K562 (cell line): ENCODE measurements at regions not wholly inside any gene's neighbourhood (a gene's known extent, or its start where the extent isn't known, plus 50 kb on each side); places are given as distances from the start of the nearest gene placed in this dataset.

Source experiments
- BRCA1 ChIP-seq, 2 experiments: fragments of 450-650 bp in 1 of 2; sonication (generic) in 1 of 2; formaldehyde crosslinking in 1 of 2; IDR thresholded peaks; 2 replicates each; pipeline versions ENCODE4 v1.5.0 to v1.6.1; 2017 to 2020; ENCODE audit warnings: mild to moderate bottlenecking in 1 of 2, missing genetic modification reagents in 1 of 2
- EP300 ChIP-seq: IDR thresholded peaks from 2 replicates; pipeline ENCODE4 v1.6.1; 2012; ENCODE audit warnings: low read length, improper control_type of control experiment
- HCFC1 ChIP-seq: IDR thresholded peaks from 2 replicates; pipeline ENCODE4 v1.6.1; 2012; ENCODE audit warnings: low read depth, low read length, improper control_type of control experiment
- SIN3A ChIP-seq, 2 experiments: fragments of 150-350 bp in 1 of 2; IDR thresholded peaks; 2 replicates each; pipeline ENCODE4 v1.6.1; 2011 to 2016; ENCODE audit warnings: borderline replicate concordance in 2 of 2, low read depth in 2 of 2, low read length in 2 of 2, mild to moderate bottlenecking in 2 of 2, moderate library complexity in 2 of 2; ENCODE audit not compliant: control insufficient read depth in 1 of 2
- TGIF2 ChIP-seq: sonication (generic); formaldehyde crosslinking; IDR thresholded peaks from 2 replicates; pipeline ENCODE4 v1.8.1; 2022; ENCODE audit warnings: mild to moderate bottlenecking, missing genetic modification reagents, moderate library complexity
- TF ChIP-seq, protein P1 (sequence below), 3 experiments: IDR thresholded peaks in 2 of 3; conservative IDR thresholded peaks in 1 of 3; 2 replicates each; pipeline ENCODE4 v1.5.1; 2011 to 2012; ENCODE audit warnings: low read length in 3 of 3, mild to moderate bottlenecking in 3 of 3, control low read depth in 2 of 3, improper control_type of control experiment in 1 of 3, inconsistent platforms in 1 of 3, low read depth in 1 of 3, mixed read lengths in 1 of 3, moderate library complexity in 1 of 3; ENCODE audit not compliant: insufficient read depth in 2 of 3
- TF ChIP-seq, protein P2 (sequence below): sonication (generic); formaldehyde crosslinking; IDR thresholded peaks from 2 replicates; pipeline ENCODE4 v1.5.0; 2020; ENCODE audit warnings: missing genetic modification reagents

DNA sequence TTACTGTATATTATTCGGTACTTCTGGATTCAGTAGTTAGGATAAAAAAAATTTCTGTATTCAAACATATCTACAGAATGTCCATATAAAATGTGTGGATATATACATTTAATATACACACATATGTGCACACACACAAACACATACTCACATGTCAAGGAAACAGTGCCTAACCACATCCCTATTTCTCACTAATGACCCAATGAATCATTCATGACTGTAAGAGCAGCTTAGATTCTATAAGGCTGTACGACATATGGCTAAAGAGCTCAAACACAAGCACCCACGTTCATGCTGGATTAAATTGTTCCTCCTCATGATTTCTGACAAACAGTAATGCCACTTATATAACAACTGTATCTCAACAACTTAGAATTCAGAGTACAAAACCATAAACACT lies 457.3 kb downstream of the ADCYAP1 start:
- TF ChIP-seq, protein P1, sequence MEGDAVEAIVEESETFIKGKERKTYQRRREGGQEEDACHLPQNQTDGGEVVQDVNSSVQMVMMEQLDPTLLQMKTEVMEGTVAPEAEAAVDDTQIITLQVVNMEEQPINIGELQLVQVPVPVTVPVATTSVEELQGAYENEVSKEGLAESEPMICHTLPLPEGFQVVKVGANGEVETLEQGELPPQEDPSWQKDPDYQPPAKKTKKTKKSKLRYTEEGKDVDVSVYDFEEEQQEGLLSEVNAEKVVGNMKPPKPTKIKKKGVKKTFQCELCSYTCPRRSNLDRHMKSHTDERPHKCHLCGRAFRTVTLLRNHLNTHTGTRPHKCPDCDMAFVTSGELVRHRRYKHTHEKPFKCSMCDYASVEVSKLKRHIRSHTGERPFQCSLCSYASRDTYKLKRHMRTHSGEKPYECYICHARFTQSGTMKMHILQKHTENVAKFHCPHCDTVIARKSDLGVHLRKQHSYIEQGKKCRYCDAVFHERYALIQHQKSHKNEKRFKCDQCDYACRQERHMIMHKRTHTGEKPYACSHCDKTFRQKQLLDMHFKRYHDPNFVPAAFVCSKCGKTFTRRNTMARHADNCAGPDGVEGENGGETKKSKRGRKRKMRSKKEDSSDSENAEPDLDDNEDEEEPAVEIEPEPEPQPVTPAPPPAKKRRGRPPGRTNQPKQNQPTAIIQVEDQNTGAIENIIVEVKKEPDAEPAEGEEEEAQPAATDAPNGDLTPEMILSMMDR (IDR thresholded peaks at IDR 0.05 in 2 of 3, conservative IDR thresholded peaks at IDR 0.05 in 1 of 3; ENCODE audit: insufficient read depth in 2 of 3, low read depth in 1 of 3, low read length in 3 of 3), result no peak
- TF ChIP-seq BRCA1 (IDR thresholded peaks at IDR 0.05) (no peak), BRCA1 (CRISPR knock-in tag; IDR thresholded peaks at IDR 0.05) (no peak), SIN3A (IDR thresholded peaks at IDR 0.05; ENCODE audit: borderline replicate concordance in 2 of 2, control insufficient read depth in 1 of 2, low read depth in 2 of 2, low read length in 2 of 2) (no peak), HCFC1 (no peak), TGIF2 (CRISPR knock-in tag) (no peak), EP300 (no peak)
- TF ChIP-seq, protein P2, sequence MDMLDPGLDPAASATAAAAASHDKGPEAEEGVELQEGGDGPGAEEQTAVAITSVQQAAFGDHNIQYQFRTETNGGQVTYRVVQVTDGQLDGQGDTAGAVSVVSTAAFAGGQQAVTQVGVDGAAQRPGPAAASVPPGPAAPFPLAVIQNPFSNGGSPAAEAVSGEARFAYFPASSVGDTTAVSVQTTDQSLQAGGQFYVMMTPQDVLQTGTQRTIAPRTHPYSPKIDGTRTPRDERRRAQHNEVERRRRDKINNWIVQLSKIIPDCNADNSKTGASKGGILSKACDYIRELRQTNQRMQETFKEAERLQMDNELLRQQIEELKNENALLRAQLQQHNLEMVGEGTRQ (CRISPR knock-in tag), result no peak
